GM12878 (cell line): ENCODE measurements at regions not wholly inside any gene's neighbourhood (a gene's known extent, or its start where the extent isn't known, plus 50 kb on each side); places are given as distances from the start of the nearest gene placed in this dataset.
A peak's percentile ranks its signal among the peaks of the same experiment; 100 is the strongest.

Source experiments
- ATF2 ChIP-seq: IDR thresholded peaks from 2 replicates; pipeline ENCODE4 v1.6.1; 2012; ENCODE audit warnings: low read length, inconsistent platforms
- ATF7 ChIP-seq: fragments of 450-650 bp; IDR thresholded peaks from 2 replicates; pipeline ENCODE4 v1.6.1; 2016; ENCODE audit warnings: low read depth, mild to moderate bottlenecking
- BHLHE40 ChIP-seq, 2 experiments: fragments of 450-650 bp in 1 of 2; IDR thresholded peaks; 2 replicates each; pipeline ENCODE4 v1.6.1; 2011 to 2017; ENCODE audit warnings: low read depth in 2 of 2, borderline replicate concordance in 1 of 2, improper control_type of control experiment in 1 of 2, low read length in 1 of 2, mild to moderate bottlenecking in 1 of 2
- BRCA1 ChIP-seq: IDR thresholded peaks from 2 replicates; pipeline ENCODE4 v1.6.1; 2011; ENCODE audit warnings: low read depth, low read length, improper control_type of control experiment
- CHD1 ChIP-seq: IDR thresholded peaks from 2 replicates; pipeline ENCODE4 v1.6.1; 2012; ENCODE audit warnings: low read depth, low read length, improper control_type of control experiment
- ETV6 ChIP-seq, 2 experiments: fragments of 450-650 bp in 1 of 2; IDR thresholded peaks in 1 of 2; conservative IDR thresholded peaks in 1 of 2; 2 replicates each; pipeline ENCODE4 v1.6.1; 2014; ENCODE audit warnings: antibody characterized with exemption in 1 of 2, borderline replicate concordance in 1 of 2, low read depth in 1 of 2, mild to moderate bottlenecking in 1 of 2, moderate library complexity in 1 of 2
- FOXK2 ChIP-seq: fragments of 450-650 bp; IDR thresholded peaks from 2 replicates; pipeline ENCODE4 v1.6.1; 2017; ENCODE audit warnings: mild to moderate bottlenecking, moderate library complexity
- IKZF2 ChIP-seq, 2 experiments: fragments of 450-650 bp; IDR thresholded peaks; 2 replicates each; pipeline ENCODE4 v1.6.1; 2017; ENCODE audit warnings: mild to moderate bottlenecking in 2 of 2, moderate library complexity in 2 of 2
- MTA2 ChIP-seq: fragments of 450-650 bp; IDR thresholded peaks from 2 replicates; pipeline ENCODE4 v1.6.1; 2016; ENCODE audit warnings: low read depth, mild to moderate bottlenecking, moderate library complexity
- MYC ChIP-seq: IDR thresholded peaks from 2 replicates; pipeline ENCODE4 v1.6.1; 2011; ENCODE audit warnings: mild to moderate bottlenecking, low read length, moderate library complexity, inconsistent platforms; ENCODE audit not compliant: insufficient read depth, insufficient replicate concordance, insufficient read length, severe bottlenecking
- PBX3 ChIP-seq: IDR thresholded peaks from 2 replicates; pipeline ENCODE4 v1.6.1; 2011; ENCODE audit warnings: mild to moderate bottlenecking, low read depth, low read length, moderate library complexity; ENCODE audit not compliant: insufficient replicate concordance
- RELB ChIP-seq: fragments of 450-650 bp; IDR thresholded peaks from 2 replicates; pipeline ENCODE4 v1.6.1; 2017; ENCODE audit warnings: low read depth, mild to moderate bottlenecking, moderate library complexity
- SUZ12 ChIP-seq: fragments of 200-600 bp; sonication (generic); IDR thresholded peaks from one replicate; pipeline ENCODE4 v1.6.1; 2018; ENCODE audit warnings: antibody characterized with exemption, mild to moderate bottlenecking; ENCODE audit not compliant: unreplicated experiment
- TBL1XR1 ChIP-seq: IDR thresholded peaks from 2 replicates; pipeline ENCODE4 v1.6.1; 2012; ENCODE audit warnings: low read depth, low read length, improper control_type of control experiment
- TCF12 ChIP-seq: IDR thresholded peaks from 2 replicates; pipeline ENCODE4 v1.6.1; 2011; ENCODE audit warnings: low read depth, mild to moderate bottlenecking, low read length
- ZNF207 ChIP-seq: fragments of 450-650 bp; IDR thresholded peaks from 2 replicates; pipeline ENCODE4 v1.6.1; 2014; ENCODE audit warnings: antibody characterized with exemption, mild to moderate bottlenecking, borderline replicate concordance
- ZNF24 ChIP-seq: fragments of 450-650 bp; IDR thresholded peaks from 2 replicates; pipeline ENCODE4 v1.6.1; 2017; ENCODE audit warnings: antibody characterized with exemption, mild to moderate bottlenecking
- ZNF274 ChIP-seq: IDR thresholded peaks from one replicate; pipeline ENCODE4 v1.8.0; 2011; ENCODE audit not compliant: insufficient read length, insufficient read depth
- ZNF384 ChIP-seq: IDR thresholded peaks from 2 replicates; pipeline ENCODE4 v1.6.1; 2012; ENCODE audit warnings: low read depth, mild to moderate bottlenecking, low read length, improper control_type of control experiment, borderline replicate concordance
- ZSCAN29 ChIP-seq: fragments of 450-650 bp; IDR thresholded peaks from 2 replicates; pipeline ENCODE4 v1.6.1; 2017; ENCODE audit warnings: mild to moderate bottlenecking, moderate library complexity

- TF ChIP-seq ZNF384: no peak
- TF ChIP-seq BRCA1: no peak
- no peak for TF ChIP-seq PBX3
- no peak for TF ChIP-seq CHD1
- TF ChIP-seq FOXK2: no peak
- TF ChIP-seq IKZF2 (IDR thresholded peaks at IDR 0.05): peak in 1 of 2 experiments; percentile 27; a peak in 2 of 4 replicates
- TF ChIP-seq ZNF207: no peak
- no peak for TF ChIP-seq MYC
- no peak for TF ChIP-seq ATF7
- peak in 1 of 2 experiments; percentile 4; a peak in 1 of 4 replicates for TF ChIP-seq BHLHE40 (IDR thresholded peaks at IDR 0.05; ENCODE audit: borderline replicate concordance in 1 of 2, low read depth in 2 of 2, low read length in 1 of 2)
- TF ChIP-seq ETV6 (conservative IDR thresholded peaks at IDR 0.05 in 1 of 2, IDR thresholded peaks at IDR 0.05 in 1 of 2; ENCODE audit: borderline replicate concordance in 1 of 2, low read depth in 1 of 2): no peak
- TF ChIP-seq ZNF24: no peak
- peak; percentile 11; the same call in 1 of the 2 replicates for TF ChIP-seq RELB
- no peak for TF ChIP-seq ZSCAN29
- no peak for TF ChIP-seq TBL1XR1
- no peak for TF ChIP-seq ATF2
- TF ChIP-seq SUZ12: no peak
- no peak for TF ChIP-seq TCF12
- TF ChIP-seq MTA2: peak; percentile 88
- TF ChIP-seq ZNF274: no peak
Measured at GRCh38 chr11:42841556-42841955, 470.2 kb upstream of the API5 start (continued).
